WTC11 (cell line): ENCODE measurements at regions not wholly inside any gene's neighbourhood (a gene's known extent, or its start where the extent isn't known, plus 50 kb on each side); places are given as distances from the start of the nearest gene placed in this dataset.

Experiments
- CTCF ChIP-seq: fragments of 200-600 bp; IDR thresholded peaks from 2 replicates; pipeline ENCODE4 v1.8.0; 2022; ENCODE audit warnings: antibody characterized with exemption
- NFE2L1 ChIP-seq: sonication (generic); formaldehyde crosslinking; IDR thresholded peaks from 2 replicates; pipeline ENCODE4 v1.8.1; 2023; ENCODE audit warnings: missing genetic modification reagents
- SMAD3 ChIP-seq: sonication (generic); formaldehyde crosslinking; IDR thresholded peaks from 2 replicates; pipeline ENCODE4 v1.8.0; 2022; ENCODE audit warnings: missing genetic modification reagents, mild to moderate bottlenecking, borderline replicate concordance
- TF ChIP-seq, protein P1 (sequence below): sonication (generic); formaldehyde crosslinking; IDR thresholded peaks from 2 replicates; pipeline ENCODE4 v1.8.1; 2022; ENCODE audit warnings: mild to moderate bottlenecking, moderate library complexity, missing genetic modification reagents
- TF ChIP-seq, protein P2 (sequence below): sonication (generic); formaldehyde crosslinking; IDR thresholded peaks from 2 replicates; pipeline ENCODE4 v1.8.1; 2022; ENCODE audit warnings: low read depth, mild to moderate bottlenecking, moderate library complexity, missing genetic modification reagents, borderline replicate concordance

- no peak for TF ChIP-seq NFE2L1 (CRISPR knock-in tag)
- no peak for TF ChIP-seq CTCF
- TF ChIP-seq SMAD3 = no peak
- TF ChIP-seq, protein P1, sequence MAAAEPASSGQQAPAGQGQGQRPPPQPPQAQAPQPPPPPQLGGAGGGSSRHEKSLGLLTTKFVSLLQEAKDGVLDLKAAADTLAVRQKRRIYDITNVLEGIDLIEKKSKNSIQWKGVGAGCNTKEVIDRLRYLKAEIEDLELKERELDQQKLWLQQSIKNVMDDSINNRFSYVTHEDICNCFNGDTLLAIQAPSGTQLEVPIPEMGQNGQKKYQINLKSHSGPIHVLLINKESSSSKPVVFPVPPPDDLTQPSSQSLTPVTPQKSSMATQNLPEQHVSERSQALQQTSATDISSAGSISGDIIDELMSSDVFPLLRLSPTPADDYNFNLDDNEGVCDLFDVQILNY (CRISPR knock-in tag) = no peak
- TF ChIP-seq, protein P2, sequence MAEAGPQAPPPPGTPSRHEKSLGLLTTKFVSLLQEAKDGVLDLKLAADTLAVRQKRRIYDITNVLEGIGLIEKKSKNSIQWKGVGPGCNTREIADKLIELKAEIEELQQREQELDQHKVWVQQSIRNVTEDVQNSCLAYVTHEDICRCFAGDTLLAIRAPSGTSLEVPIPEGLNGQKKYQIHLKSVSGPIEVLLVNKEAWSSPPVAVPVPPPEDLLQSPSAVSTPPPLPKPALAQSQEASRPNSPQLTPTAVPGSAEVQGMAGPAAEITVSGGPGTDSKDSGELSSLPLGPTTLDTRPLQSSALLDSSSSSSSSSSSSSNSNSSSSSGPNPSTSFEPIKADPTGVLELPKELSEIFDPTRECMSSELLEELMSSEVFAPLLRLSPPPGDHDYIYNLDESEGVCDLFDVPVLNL (CRISPR knock-in tag) = no peak
Observed at GRCh38 chr3:40841570-40842109, 316.9 kb downstream of the ZNF621 start.
